HT-29 (cell line): ENCODE measurements at regions not wholly inside any gene's neighbourhood (a gene's known extent, or its start where the extent isn't known, plus 50 kb on each side); places are given as distances from the start of the nearest gene placed in this dataset.

Experiments used
- DNase-seq: peaks from one replicate; pipeline ENCODE4 v3.0.0-alpha.2; 2015; ENCODE audit warnings: low spot score

- DNase-seq: no peak
Measured at GRCh38 chr3:43979645-43980044, 262.0 kb upstream of the TOPAZ1 start.

DNA sequence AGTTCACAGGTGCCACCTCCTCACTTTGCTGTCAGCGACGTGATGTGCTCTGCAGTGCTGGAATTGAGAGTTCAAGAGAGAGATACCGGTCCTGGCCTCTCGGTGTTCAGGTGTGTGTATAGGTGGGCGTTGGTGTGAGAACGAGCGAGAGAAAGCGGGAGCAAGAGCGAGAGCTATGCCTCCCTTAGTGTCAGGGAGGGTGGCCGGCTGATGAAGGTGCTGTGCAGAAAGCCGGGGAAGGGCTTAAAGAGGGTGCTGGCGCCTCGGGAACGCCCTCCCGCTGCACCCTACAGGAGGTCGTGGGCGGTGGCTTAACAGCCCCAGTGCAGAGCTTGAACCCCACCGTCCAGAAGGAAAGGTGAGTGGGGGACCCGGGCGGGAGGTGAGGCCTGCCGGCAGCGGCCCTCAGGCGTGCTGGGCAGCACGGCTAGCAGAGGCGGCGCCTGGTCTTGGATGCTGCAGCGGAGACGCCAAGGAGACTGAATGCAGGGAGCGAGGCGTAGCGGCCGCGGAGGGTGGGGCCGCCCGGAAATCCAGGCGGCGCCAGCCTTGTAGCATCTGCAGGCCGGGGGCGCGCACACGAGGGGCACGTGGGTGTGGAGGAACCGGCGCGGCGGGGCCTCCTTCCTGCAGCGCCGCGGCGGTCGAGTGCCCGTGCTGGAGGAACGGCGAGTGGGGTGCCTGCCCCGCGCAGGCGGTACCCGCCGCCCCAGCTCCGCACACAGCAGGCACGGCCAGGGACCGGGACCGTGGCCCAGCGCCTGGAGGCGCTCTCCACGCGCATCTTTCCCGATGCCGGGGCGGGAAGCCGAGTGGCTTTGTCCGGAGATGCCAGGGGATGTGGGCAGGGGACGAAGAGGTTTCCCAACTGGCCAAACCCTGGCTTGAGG is 246.8 kb upstream of the TOPAZ1 start:
- DNase-seq: no peak

DNA sequence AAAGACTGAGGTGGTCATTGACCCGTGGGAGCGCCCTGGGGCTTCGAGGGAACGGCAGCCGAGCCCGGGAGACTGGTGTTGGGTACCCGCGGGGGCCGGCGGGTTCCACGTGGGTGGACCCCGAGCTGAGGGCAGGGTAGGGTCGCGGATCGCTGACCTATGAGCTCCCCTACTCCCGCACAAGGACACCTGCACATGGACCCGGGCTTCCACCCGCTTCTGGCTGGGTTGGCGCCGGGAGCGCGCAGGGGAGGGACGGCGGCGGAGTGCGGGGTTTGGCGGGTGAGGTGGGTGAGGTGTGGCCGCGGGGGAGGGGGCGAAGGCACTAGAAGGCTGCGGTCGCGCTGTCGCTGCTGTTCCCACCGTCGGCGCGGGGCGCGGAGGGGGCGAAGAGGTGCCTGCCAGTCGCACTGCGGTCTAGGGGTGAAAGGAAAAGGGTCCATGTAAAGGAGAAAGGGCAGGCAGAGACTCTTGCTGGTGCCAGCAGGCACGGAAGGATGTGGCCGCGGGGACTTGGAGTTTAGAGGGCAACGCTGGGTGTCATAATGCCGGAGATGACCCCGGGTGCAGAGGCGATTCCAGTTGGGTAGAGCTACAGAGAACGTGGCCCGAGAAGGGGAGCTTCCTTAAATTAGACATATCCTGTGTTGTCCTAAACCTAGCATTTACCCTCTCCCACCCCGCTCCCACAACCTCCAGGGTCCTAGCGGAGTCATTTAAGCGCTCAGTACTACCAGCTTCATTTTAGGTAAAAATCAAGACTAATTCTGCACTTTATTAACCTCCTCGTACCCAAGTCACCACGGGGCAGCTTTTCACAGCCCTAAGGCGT is 245.9 kb upstream of the TOPAZ1 start:
- DNase-seq: no peak

GRCh38 chr3:43996379-43997301 is 245.0 kb upstream of the TOPAZ1 start:
- no peak for DNase-seq

GRCh38 chr3:43997316-43997715 is 244.4 kb upstream of the TOPAZ1 start:
- no peak for DNase-seq

- no peak for DNase-seq
Measured at GRCh38 chr3:43997788-43998369, 243.8 kb upstream of the TOPAZ1 start.

DNA sequence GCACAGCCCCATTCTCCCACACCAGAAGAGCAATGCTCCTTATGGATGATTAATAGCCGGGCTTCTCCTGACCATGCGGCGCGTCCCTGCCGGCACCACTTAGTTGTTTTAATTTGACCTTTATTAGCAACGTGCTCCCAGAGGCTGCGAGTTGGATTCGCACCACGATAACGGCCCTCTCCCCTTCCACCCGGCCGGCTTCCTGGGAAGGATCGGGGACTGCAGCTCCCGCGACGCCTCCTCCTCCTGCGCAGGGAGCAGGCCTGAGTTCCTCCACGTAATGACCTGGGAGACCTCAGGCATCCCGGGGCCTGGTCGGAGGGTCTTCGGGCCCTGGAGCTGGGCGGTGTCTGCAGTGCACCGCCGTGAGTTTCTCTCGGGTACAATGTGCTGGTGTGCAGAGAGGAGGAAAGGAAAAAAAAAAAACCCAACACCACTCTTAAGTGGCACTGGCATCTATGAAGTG is 243.3 kb upstream of the TOPAZ1 start:
- no peak for DNase-seq

DNA sequence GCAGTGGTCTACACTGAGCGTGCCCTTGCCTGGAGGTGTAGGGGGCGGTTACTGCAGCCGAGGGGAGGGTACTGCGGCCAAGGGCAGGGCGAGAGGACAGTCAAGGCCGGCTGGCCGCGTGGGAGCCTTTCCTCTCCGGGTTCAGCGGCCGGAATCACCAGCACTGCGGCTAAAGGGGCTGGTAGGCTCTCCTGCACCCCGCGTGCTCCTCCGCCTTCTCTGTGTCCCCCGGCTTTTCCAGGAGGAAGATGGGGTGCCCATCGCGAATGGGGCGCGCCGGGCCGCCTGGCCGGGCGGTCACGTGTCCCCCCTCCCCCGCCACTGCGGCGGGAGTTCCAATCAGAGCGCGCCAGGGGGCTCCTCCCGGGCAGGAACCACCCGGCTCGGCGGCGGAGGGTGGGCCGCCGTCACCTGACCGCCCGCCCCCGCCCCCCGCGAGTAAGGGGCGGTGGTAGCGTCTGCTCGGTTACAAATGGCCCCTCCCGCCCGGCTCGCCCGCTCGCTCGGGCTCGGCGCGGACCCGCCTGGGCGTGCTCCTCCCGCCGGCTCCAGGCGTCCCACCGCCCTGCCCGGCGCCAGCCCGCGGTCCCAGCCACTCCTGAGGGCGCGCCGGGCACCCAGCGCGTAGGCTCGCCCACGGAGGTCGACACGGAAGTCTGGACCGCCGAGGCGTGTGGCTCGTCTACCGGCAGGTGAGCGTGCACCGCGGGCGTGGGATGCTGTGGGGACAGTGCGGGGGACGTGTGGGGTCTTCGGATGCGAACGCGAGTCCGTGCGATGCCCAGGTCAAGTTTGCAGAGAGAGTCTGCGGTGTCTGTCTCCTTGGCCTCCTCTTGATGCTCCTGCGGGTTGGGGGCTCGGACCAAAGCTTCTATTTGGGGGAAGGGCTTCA is 242.6 kb upstream of the TOPAZ1 start:
- no peak for DNase-seq

- DNase-seq: no peak
Measured at GRCh38 chr3:43999728-44000319, 241.9 kb upstream of the TOPAZ1 start.

DNA sequence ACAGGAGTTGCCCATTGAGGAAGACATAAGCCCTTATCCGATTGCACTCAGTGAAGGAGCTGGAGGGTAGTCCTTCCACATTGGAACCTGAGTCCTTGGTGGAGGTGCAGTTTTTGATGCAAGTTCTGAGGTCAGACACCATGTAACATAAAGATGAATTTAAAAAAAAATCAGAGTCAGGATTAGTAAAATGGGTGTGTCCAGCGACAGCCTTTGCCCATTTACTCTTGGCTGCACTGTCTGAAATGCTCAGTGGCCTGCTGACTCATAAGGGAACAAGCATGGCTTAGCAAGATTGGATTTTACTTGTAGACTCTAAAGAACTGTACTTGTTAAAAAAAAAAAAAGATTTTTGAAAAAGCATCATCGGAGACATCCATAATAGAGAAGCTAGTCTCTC is 241.1 kb upstream of the TOPAZ1 start:
- DNase-seq: no peak

GRCh38 chr3:44001072-44001471 is 240.6 kb upstream of the TOPAZ1 start:
- DNase-seq: no peak

- DNase-seq: no peak
Measured at GRCh38 chr3:44003801-44004200, 237.9 kb upstream of the TOPAZ1 start.

GRCh38 chr3:44011680-44012079 is 230.0 kb upstream of the TOPAZ1 start:
- DNase-seq: no peak

GRCh38 chr3:44012160-44012899 is 229.4 kb upstream of the TOPAZ1 start:
- no peak for DNase-seq

GRCh38 chr3:44013967-44014366 is 227.7 kb upstream of the TOPAZ1 start:
- DNase-seq: no peak

DNA sequence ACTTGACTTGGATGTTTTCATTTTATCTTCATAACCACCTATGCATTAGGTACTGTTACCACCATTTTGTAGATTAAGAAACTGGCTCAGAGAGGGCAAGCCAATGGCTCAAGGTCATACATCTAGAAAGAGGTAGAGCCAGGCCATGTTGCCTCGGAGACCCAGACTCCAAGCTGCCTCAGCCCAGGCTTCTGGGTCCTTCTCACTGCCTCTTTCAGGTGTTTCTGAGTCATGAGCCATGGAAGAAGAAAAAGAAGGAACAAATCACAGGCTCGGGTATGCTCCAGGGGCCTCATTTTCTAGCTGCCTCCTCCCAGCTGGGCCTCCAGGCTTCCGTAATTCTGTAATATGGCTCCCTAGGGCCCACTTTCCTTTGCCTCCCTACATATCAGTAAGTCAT is 226.5 kb upstream of the TOPAZ1 start:
- no peak for DNase-seq

- no peak for DNase-seq
Measured at GRCh38 chr3:44016818-44017217, 224.9 kb upstream of the TOPAZ1 start.

DNA sequence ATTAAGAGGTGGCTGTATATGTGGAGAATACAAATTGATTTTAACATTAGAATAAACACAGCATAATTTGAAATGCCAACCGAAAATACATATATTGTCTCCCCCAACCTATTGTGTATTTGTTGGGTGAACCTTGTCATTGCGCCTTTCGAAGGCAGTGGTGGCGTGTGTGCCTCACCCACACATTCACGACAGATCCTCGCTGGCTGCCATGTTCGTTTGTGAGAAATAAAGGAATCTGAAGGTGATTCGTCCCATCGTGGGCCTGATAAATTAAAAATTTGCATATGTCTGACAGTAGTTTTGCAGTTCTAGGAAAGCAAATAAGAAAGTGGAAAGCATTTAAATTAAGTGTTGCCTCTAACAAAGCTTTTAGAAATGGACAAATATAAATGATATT is 222.8 kb upstream of the TOPAZ1 start:
- no peak for DNase-seq

GRCh38 chr3:44019736-44020135 is 221.9 kb upstream of the TOPAZ1 start:
- no peak for DNase-seq
